SK-N-SH (cell line): ENCODE measurements at regions not wholly inside any gene's neighbourhood (a gene's known extent, or its start where the extent isn't known, plus 50 kb on each side); places are given as distances from the start of the nearest gene placed in this dataset.

ENCODE experiments used
- CTCF ChIA-PET: fragments of 300-600, 350-600 bp; formaldehyde crosslinking; extraction: SDS; loops from one replicate; lab custom pipeline; 2021; lab: Yijun Ruan, JAX
- POLR2A ChIA-PET: fragments of 350-600 bp; sonication (Branson Sonifier 250); formaldehyde crosslinking; extraction: SDS; loops from one replicate; lab custom pipeline; 2020; ENCODE audit warnings: antibody characterized with exemption, inconsistent platforms; lab: Yijun Ruan, JAX
- DNase-seq: peaks from one replicate; pipeline ENCODE4 v3.0.0; 2012
- H2AFZ ChIP-seq: fragments of 200-600 bp; sonication (generic); 2 replicates; pipeline ENCODE4 v1.8.1; 2016; ENCODE audit warnings: antibody characterized with exemption, mild to moderate bottlenecking, low read depth
- H3F3A ChIP-seq: fragments of 200-600 bp; sonication (generic); replicated peaks from 2 replicates; pipeline ENCODE3; 2016; ENCODE audit warnings: antibody characterized with exemption, mild to moderate bottlenecking; ENCODE audit not compliant: insufficient read depth
- H3K27ac ChIP-seq, 2 experiments: fragments of 200-500 bp in 1 of 2; fragments of 200-600 bp in 1 of 2; sonication (Bioruptor generic) in 1 of 2; sonication (generic), shearing (Covaris generic) in 1 of 2; 2 replicates each; pipeline versions ENCODE4 v1.5.1 to v1.6.1; 2014 to 2016; ENCODE audit warnings: low read depth in 2 of 2, inconsistent platforms in 1 of 2, low read length in 1 of 2, mild to moderate bottlenecking in 1 of 2, mixed read lengths in 1 of 2
- H3K27me3 ChIP-seq: fragments of 200-600 bp; sonication (generic), shearing (Covaris generic); 2 replicates; pipeline ENCODE4 v1.6.1; 2016; ENCODE audit warnings: mixed run types; ENCODE audit not compliant: insufficient read depth
- H3K36me3 ChIP-seq, 2 experiments: fragments of 200-500 bp in 1 of 2; fragments of 200-600 bp in 1 of 2; sonication (Bioruptor generic) in 1 of 2; sonication (generic) in 1 of 2; replicated peaks in 1 of 2; 2 replicates each; pipeline versions ENCODE3 to v1.5.1; 2014 to 2016; ENCODE audit warnings: low read length in 1 of 2, mild to moderate bottlenecking in 1 of 2; ENCODE audit not compliant: insufficient read depth in 2 of 2, control insufficient read depth in 1 of 2
- H3K4me1 ChIP-seq, 2 experiments: fragments of 200-500 bp in 1 of 2; fragments of 200-600 bp in 1 of 2; sonication (Bioruptor generic) in 1 of 2; sonication (generic), shearing (Covaris generic) in 1 of 2; 2 replicates each; pipeline versions ENCODE4 v1.5.1 to v1.6.1; 2014 to 2016; ENCODE audit warnings: low read depth in 1 of 2, low read length in 1 of 2, mixed run types in 1 of 2; ENCODE audit not compliant: insufficient read depth in 2 of 2, control insufficient read depth in 1 of 2
- H3K4me2 ChIP-seq: fragments of 200-600 bp; sonication (generic), shearing (Covaris generic); 2 replicates; pipeline ENCODE4 v1.6.1; 2017; ENCODE audit warnings: mixed run types
- H3K4me3 ChIP-seq, 2 experiments: fragments of 200-500 bp in 1 of 2; fragments of 200-600 bp in 1 of 2; sonication (Bioruptor generic) in 1 of 2; sonication (generic), shearing (Covaris generic) in 1 of 2; 2 replicates each; pipeline versions ENCODE4 v1.5.1 to v1.8.1; 2014 to 2016; ENCODE audit warnings: low read depth in 2 of 2, inconsistent platforms in 1 of 2, low read length in 1 of 2, mild to moderate bottlenecking in 1 of 2, mixed read lengths in 1 of 2, moderate library complexity in 1 of 2
- H3K79me2 ChIP-seq: fragments of 200-600 bp; sonication (generic); 2 replicates; pipeline ENCODE4 v1.8.1; 2017; ENCODE audit warnings: mild to moderate bottlenecking; ENCODE audit not compliant: insufficient read depth
- H3K9ac ChIP-seq: fragments of 200-600 bp; sonication (generic); 2 replicates; pipeline ENCODE4 v1.6.1; 2017; ENCODE audit warnings: mixed run types
- H3K9me2 ChIP-seq: fragments of 200-600 bp; sonication (generic); 2 replicates; pipeline ENCODE4 v1.6.1; 2017; ENCODE audit warnings: mixed run types
- H3K9me3 ChIP-seq: fragments of 200-600 bp; sonication (generic); 2 replicates; pipeline ENCODE4 v1.6.1; 2017; ENCODE audit warnings: mixed run types, mild to moderate bottlenecking, moderate library complexity
- H4K20me1 ChIP-seq: fragments of 200-600 bp; sonication (generic); 2 replicates; pipeline ENCODE4 v1.6.1; 2017; ENCODE audit warnings: mild to moderate bottlenecking, mixed run types; ENCODE audit not compliant: insufficient read depth
- ELF1 ChIP-seq: IDR thresholded peaks from 2 replicates; pipeline ENCODE4 v1.4.0; 2012
- EP300 ChIP-seq, 2 experiments: IDR thresholded peaks; 2 replicates each; pipeline versions ENCODE4 v1.4.0 to v1.6.1; 2012; ENCODE audit warnings: borderline replicate concordance in 1 of 2, low read depth in 1 of 2, low read length in 1 of 2
- EZH2phosphoT487 ChIP-seq: fragments of 200-600 bp; sonication (generic); IDR thresholded peaks from 2 replicates; pipeline ENCODE4 v1.6.1; 2017; ENCODE audit warnings: low read depth, mixed run types, mild to moderate bottlenecking, antibody characterized with exemption, moderate library complexity, borderline replicate concordance
- FOXJ3 ChIP-seq: sonication (generic); formaldehyde crosslinking; IDR thresholded peaks from 2 replicates; pipeline ENCODE4 v1.5.1; 2020; ENCODE audit warnings: mild to moderate bottlenecking, missing genetic modification reagents
- FOXM1 ChIP-seq: IDR thresholded peaks from 2 replicates; pipeline ENCODE4 v1.4.0; 2012; ENCODE audit warnings: low read depth, mild to moderate bottlenecking
- GABPA ChIP-seq: IDR thresholded peaks from 2 replicates; pipeline ENCODE4 v1.4.0; 2012; ENCODE audit warnings: low read depth, mild to moderate bottlenecking
- MXI1 ChIP-seq: IDR thresholded peaks from 2 replicates; pipeline ENCODE4 v1.6.1; 2012; ENCODE audit warnings: mild to moderate bottlenecking, low read depth, low read length, improper control_type of control experiment
- POLR2AphosphoS5 ChIP-seq: IDR thresholded peaks from 2 replicates; pipeline ENCODE4 v1.6.1; 2012; ENCODE audit warnings: low read depth, low read length
- RAD21 ChIP-seq: IDR thresholded peaks from 2 replicates; pipeline ENCODE4 v1.6.1; 2012; ENCODE audit warnings: mild to moderate bottlenecking, low read length
- RFX5 ChIP-seq: IDR thresholded peaks from 2 replicates; pipeline ENCODE4 v1.6.1; 2012; ENCODE audit warnings: mild to moderate bottlenecking, improper control_type of control experiment, low read length
- SIN3A ChIP-seq: IDR thresholded peaks from 2 replicates; pipeline ENCODE4 v1.6.1; 2012; ENCODE audit warnings: low read depth, mild to moderate bottlenecking, low read length, moderate library complexity, borderline replicate concordance
- TAF1 ChIP-seq: IDR thresholded peaks from 2 replicates; pipeline ENCODE4 v1.6.1; 2012; ENCODE audit warnings: low read depth, mild to moderate bottlenecking, low read length, moderate library complexity, borderline replicate concordance
- TEAD4 ChIP-seq: IDR thresholded peaks from 2 replicates; pipeline ENCODE4 v1.4.0; 2012; ENCODE audit warnings: mild to moderate bottlenecking, borderline replicate concordance; ENCODE audit not compliant: insufficient read depth
- WGBS: methylation state at CpG from one replicate; pipeline ENCODE4 v1.1.6; 2017; ENCODE audit warnings: low lambda C conversion rate; 5-methylcytosine and 5-hydroxymethylcytosine counted together
- TF ChIP-seq, protein P1 (sequence below): fragments of 200-600 bp; sonication (generic); IDR thresholded peaks from 2 replicates; pipeline ENCODE4 v1.6.1; 2017; ENCODE audit warnings: antibody characterized with exemption, mild to moderate bottlenecking, moderate library complexity
- TF ChIP-seq, protein P2 (sequence below): IDR thresholded peaks from 2 replicates; pipeline ENCODE4; 2012
- TF ChIP-seq, protein P3 (sequence below): IDR thresholded peaks from 2 replicates; pipeline ENCODE4 v1.4.0; 2012; ENCODE audit warnings: low read depth, borderline replicate concordance
- TF ChIP-seq, protein P4 (sequence below): IDR thresholded peaks from 2 replicates; pipeline ENCODE4 v1.4.0; 2012; ENCODE audit warnings: low read depth
- TF ChIP-seq, protein P5 (sequence below): IDR thresholded peaks from 2 replicates; pipeline ENCODE4 v1.6.1; 2012; ENCODE audit warnings: mild to moderate bottlenecking, low read depth, low read length, moderate library complexity
- TF ChIP-seq, protein P6 (sequence below): fragments of 150-350 bp; IDR thresholded peaks from 2 replicates; pipeline ENCODE4 v1.6.1; 2017; ENCODE audit warnings: antibody characterized with exemption, low read length, low read depth, borderline replicate concordance
- TF ChIP-seq, protein P7 (sequence below): IDR thresholded peaks from 2 replicates; pipeline ENCODE4 v1.4.0; 2012; ENCODE audit warnings: low read depth, borderline replicate concordance

DNA sequence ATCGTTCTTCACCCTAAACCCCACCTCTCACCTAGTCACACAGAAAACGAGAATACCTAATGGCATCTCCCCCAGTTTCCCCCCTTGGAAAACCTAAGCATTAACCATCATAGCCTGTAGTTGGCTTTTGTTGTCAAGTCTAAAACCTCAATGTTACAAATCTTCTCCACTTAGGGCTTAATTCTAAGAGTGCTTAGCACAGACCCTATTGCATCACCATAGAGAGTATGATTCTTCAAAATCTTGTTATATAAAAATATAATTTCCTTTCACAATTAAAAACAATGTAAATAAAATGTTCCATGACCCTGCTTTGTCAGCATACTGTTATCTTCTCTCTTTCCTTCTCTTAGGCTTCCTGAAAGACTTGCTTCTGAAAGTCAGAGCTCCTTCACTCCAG is 263.2 kb upstream of the RGS18 start:
- no peaks in the 10 kb centered on the region for H4K20me1 ChIP-seq
- POLR2A ChIA-PET, result no interaction called here
- DNase-seq, result no peak
- H3F3A ChIP-seq, result no peaks in the 10 kb centered on the region
- no peaks in the 10 kb centered on the region for H3K36me3 ChIP-seq
- H3K27me3 ChIP-seq, result no peaks in the 10 kb centered on the region; the same call in 1 of the 2 replicates
- H3K79me2 ChIP-seq, result no peaks in the 10 kb centered on the region
- no peak overlapping the region for H3K27ac ChIP-seq
- WGBS, result 9% methylated on average over 2 of the region's 2 CpGs
- H3K4me3 ChIP-seq, result no peak overlapping the region
- no peaks in the 10 kb centered on the region for H3K4me1 ChIP-seq
- H3K9me3 ChIP-seq, result no peaks in the 10 kb centered on the region; the same call in 1 of the 2 replicates
- no peak overlapping the region for H3K9ac ChIP-seq
- TF ChIP-seq TAF1 (no peak), MXI1 (no peak), SIN3A (no peak), EP300 (IDR thresholded peaks at IDR 0.05; ENCODE audit: borderline replicate concordance in 1 of 2, low read depth in 1 of 2, low read length in 1 of 2) (no peak), GABPA (no peak), FOXM1 (no peak), POLR2AphosphoS5 (no peak), FOXJ3 (CRISPR knock-in tag) (no peak), RFX5 (no peak), EZH2phosphoT487 (no peak), RAD21 (no peak), TEAD4 (no peak), ELF1 (no peak)
- TF ChIP-seq, protein P1, sequence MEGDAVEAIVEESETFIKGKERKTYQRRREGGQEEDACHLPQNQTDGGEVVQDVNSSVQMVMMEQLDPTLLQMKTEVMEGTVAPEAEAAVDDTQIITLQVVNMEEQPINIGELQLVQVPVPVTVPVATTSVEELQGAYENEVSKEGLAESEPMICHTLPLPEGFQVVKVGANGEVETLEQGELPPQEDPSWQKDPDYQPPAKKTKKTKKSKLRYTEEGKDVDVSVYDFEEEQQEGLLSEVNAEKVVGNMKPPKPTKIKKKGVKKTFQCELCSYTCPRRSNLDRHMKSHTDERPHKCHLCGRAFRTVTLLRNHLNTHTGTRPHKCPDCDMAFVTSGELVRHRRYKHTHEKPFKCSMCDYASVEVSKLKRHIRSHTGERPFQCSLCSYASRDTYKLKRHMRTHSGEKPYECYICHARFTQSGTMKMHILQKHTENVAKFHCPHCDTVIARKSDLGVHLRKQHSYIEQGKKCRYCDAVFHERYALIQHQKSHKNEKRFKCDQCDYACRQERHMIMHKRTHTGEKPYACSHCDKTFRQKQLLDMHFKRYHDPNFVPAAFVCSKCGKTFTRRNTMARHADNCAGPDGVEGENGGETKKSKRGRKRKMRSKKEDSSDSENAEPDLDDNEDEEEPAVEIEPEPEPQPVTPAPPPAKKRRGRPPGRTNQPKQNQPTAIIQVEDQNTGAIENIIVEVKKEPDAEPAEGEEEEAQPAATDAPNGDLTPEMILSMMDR, result no peak
- TF ChIP-seq, protein P2, sequence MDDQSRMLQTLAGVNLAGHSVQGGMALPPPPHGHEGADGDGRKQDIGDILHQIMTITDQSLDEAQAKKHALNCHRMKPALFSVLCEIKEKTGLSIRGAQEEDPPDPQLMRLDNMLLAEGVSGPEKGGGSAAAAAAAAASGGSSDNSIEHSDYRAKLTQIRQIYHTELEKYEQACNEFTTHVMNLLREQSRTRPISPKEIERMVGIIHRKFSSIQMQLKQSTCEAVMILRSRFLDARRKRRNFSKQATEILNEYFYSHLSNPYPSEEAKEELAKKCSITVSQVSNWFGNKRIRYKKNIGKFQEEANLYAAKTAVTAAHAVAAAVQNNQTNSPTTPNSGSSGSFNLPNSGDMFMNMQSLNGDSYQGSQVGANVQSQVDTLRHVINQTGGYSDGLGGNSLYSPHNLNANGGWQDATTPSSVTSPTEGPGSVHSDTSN, result no peak
- TF ChIP-seq, protein P3, sequence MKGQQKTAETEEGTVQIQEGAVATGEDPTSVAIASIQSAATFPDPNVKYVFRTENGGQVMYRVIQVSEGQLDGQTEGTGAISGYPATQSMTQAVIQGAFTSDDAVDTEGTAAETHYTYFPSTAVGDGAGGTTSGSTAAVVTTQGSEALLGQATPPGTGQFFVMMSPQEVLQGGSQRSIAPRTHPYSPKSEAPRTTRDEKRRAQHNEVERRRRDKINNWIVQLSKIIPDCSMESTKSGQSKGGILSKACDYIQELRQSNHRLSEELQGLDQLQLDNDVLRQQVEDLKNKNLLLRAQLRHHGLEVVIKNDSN, result no peak
- TF ChIP-seq, protein P4, sequence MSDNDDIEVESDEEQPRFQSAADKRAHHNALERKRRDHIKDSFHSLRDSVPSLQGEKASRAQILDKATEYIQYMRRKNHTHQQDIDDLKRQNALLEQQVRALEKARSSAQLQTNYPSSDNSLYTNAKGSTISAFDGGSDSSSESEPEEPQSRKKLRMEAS, result no peak
- TF ChIP-seq, protein P5, sequence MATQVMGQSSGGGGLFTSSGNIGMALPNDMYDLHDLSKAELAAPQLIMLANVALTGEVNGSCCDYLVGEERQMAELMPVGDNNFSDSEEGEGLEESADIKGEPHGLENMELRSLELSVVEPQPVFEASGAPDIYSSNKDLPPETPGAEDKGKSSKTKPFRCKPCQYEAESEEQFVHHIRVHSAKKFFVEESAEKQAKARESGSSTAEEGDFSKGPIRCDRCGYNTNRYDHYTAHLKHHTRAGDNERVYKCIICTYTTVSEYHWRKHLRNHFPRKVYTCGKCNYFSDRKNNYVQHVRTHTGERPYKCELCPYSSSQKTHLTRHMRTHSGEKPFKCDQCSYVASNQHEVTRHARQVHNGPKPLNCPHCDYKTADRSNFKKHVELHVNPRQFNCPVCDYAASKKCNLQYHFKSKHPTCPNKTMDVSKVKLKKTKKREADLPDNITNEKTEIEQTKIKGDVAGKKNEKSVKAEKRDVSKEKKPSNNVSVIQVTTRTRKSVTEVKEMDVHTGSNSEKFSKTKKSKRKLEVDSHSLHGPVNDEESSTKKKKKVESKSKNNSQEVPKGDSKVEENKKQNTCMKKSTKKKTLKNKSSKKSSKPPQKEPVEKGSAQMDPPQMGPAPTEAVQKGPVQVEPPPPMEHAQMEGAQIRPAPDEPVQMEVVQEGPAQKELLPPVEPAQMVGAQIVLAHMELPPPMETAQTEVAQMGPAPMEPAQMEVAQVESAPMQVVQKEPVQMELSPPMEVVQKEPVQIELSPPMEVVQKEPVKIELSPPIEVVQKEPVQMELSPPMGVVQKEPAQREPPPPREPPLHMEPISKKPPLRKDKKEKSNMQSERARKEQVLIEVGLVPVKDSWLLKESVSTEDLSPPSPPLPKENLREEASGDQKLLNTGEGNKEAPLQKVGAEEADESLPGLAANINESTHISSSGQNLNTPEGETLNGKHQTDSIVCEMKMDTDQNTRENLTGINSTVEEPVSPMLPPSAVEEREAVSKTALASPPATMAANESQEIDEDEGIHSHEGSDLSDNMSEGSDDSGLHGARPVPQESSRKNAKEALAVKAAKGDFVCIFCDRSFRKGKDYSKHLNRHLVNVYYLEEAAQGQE, result no peak
- TF ChIP-seq, protein P6, sequence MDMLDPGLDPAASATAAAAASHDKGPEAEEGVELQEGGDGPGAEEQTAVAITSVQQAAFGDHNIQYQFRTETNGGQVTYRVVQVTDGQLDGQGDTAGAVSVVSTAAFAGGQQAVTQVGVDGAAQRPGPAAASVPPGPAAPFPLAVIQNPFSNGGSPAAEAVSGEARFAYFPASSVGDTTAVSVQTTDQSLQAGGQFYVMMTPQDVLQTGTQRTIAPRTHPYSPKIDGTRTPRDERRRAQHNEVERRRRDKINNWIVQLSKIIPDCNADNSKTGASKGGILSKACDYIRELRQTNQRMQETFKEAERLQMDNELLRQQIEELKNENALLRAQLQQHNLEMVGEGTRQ, result no peak
- TF ChIP-seq, protein P7, sequence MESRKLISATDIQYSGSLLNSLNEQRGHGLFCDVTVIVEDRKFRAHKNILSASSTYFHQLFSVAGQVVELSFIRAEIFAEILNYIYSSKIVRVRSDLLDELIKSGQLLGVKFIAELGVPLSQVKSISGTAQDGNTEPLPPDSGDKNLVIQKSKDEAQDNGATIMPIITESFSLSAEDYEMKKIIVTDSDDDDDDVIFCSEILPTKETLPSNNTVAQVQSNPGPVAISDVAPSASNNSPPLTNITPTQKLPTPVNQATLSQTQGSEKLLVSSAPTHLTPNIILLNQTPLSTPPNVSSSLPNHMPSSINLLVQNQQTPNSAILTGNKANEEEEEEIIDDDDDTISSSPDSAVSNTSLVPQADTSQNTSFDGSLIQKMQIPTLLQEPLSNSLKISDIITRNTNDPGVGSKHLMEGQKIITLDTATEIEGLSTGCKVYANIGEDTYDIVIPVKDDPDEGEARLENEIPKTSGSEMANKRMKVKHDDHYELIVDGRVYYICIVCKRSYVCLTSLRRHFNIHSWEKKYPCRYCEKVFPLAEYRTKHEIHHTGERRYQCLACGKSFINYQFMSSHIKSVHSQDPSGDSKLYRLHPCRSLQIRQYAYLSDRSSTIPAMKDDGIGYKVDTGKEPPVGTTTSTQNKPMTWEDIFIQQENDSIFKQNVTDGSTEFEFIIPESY, result no peak
- peaks cover 5% of the 10 kb centered on the region; the same call in 1 of the 2 replicates for H3K9me2 ChIP-seq
- no peak overlapping the region for H2AFZ ChIP-seq
- no peak overlapping the region for H3K4me2 ChIP-seq
- CTCF ChIA-PET, result interaction anchor here (0.6 kb wide), 1 partner anchor 36 kb away, joined by 3 read pairs; no protein-coding TSS in a partner anchor
